ENCODE measurements at regions not wholly inside any gene's neighbourhood (a gene's known extent, or its start where the extent isn't known, plus 50 kb on each side); places are given as distances from the start of the nearest gene placed in this dataset. TPM values are rescaled to one million over a fixed set of nuclear protein-coding genes. Genes with fewer than 3 reads are reported as not detected.
A peak's percentile ranks its signal among the peaks of the same experiment; 100 is the strongest.
"Not testable (repeated sequence)": the region's sequence is repeated elsewhere in the genome, so short reads cannot be mapped to it uniquely, and the experiment has no call there.

- H3K27ac ChIP-seq (ENCODE audit: low read length), result peak overlapping the region; percentile 99
- H2AFZ ChIP-seq (ENCODE audit: low read length), result peak overlapping the region; percentile 38; the same call in 1 of the 2 replicates
- H3K4me2 ChIP-seq (ENCODE audit: low read depth, low read length, poor library complexity, severe bottlenecking), result peak overlapping the region; percentile 76
- no peaks in the 10 kb centered on the region for H3K27me3 ChIP-seq (ENCODE audit: low read length)
- H3K9me3 ChIP-seq (ENCODE audit: low read length), result no peaks in the 10 kb centered on the region
- H3K9ac ChIP-seq (ENCODE audit: low read length), result peak overlapping the region; percentile 74
- no peaks in the 10 kb centered on the region for H3K79me2 ChIP-seq (ENCODE audit: low read length)
- peak; percentile 97 for DNase-seq
- no peaks in the 10 kb centered on the region for H3K36me3 ChIP-seq (ENCODE audit: insufficient read depth, low read length)
- no peaks in the 10 kb centered on the region for H4K20me1 ChIP-seq (ENCODE audit: insufficient read depth, low read depth, low read length)
- peaks cover 35% of the 10 kb centered on the region for H3K4me1 ChIP-seq (ENCODE audit: low read length)
- no peaks in the 10 kb centered on the region for H3K9me2 ChIP-seq (replicated peaks; ENCODE audit: insufficient read depth, low read length)
- H3K4me3 ChIP-seq (ENCODE audit: low read length), result peak overlapping the region; percentile 54
Observed at GRCh38 chr10:45249978-45250693, 65.3 kb downstream of the OR13A1 start.

GRCh38 chr10:45250694-45251075 lies 64.7 kb downstream of the OR13A1 start:
- H3K27me3 ChIP-seq (ENCODE audit: low read length); DNase-seq; H4K20me1 ChIP-seq (ENCODE audit: insufficient read depth, low read depth, low read length); H3K36me3 ChIP-seq (ENCODE audit: insufficient read depth, low read length); H3K9me3 ChIP-seq (ENCODE audit: low read length); H3K79me2 ChIP-seq (ENCODE audit: low read length); H3K9me2 ChIP-seq (replicated peaks; ENCODE audit: insufficient read depth, low read length): not testable (repeated sequence)
- Histone ChIP-seq H3K4me3 (ENCODE audit: low read length) (peak overlapping the region; percentile 54), H3K9ac (ENCODE audit: low read length) (peak overlapping the region; percentile 74), H3K4me1 (ENCODE audit: low read length) (peaks cover 35% of the 10 kb centered on the region), H3K4me2 (ENCODE audit: low read depth, low read length, poor library complexity, severe bottlenecking) (peak overlapping the region; percentile 76), H3K27ac (ENCODE audit: low read length) (peak overlapping the region; percentile 99), H2AFZ (ENCODE audit: low read length) (peak overlapping the region; percentile 40; the same call in 1 of the 2 replicates)

Small RNA genes lying in the stretch of these regions (small RNA-seq; reads per million reads assigned to genes)
- not detected for gene AL512324.1
- not detected for gene MIR3156-1
- not detected for gene RNU6-1207P
